Sigmoid colon (tissue), 4 donors: ENCODE measurements at regions not wholly inside any gene's neighbourhood (a gene's known extent, or its start where the extent isn't known, plus 50 kb on each side); places are given as distances from the start of the nearest gene placed in this dataset.

Source experiments
- EP300 ChIP-seq, 4 donors: sonication (generic); formaldehyde crosslinking; IDR thresholded peaks; one replicate each; pipeline ENCODE4 v1.6.1; 2017; ENCODE audit warnings: antibody characterized with exemption in 4 of 4
- POLR2AphosphoS5 ChIP-seq, 4 donors: sonication (generic); formaldehyde crosslinking; IDR thresholded peaks; one replicate each; pipeline ENCODE4 v1.6.1; 2017; ENCODE audit warnings: antibody characterized with exemption in 4 of 4
- TF ChIP-seq, protein P1 (sequence below), 4 experiments: fragments of 450-650 bp in 3 of 4; fragments of 200-600 bp in 1 of 4; IDR thresholded peaks; one replicate each; pipeline ENCODE4 v1.5.1; 2016 to 2019; ENCODE audit warnings: antibody characterized with exemption in 4 of 4, mild to moderate bottlenecking in 3 of 4, moderate library complexity in 2 of 4

GRCh38 chr7:42617071-42617765 lies 294.7 kb downstream of the C7orf25 start:
- TF ChIP-seq, protein P1, sequence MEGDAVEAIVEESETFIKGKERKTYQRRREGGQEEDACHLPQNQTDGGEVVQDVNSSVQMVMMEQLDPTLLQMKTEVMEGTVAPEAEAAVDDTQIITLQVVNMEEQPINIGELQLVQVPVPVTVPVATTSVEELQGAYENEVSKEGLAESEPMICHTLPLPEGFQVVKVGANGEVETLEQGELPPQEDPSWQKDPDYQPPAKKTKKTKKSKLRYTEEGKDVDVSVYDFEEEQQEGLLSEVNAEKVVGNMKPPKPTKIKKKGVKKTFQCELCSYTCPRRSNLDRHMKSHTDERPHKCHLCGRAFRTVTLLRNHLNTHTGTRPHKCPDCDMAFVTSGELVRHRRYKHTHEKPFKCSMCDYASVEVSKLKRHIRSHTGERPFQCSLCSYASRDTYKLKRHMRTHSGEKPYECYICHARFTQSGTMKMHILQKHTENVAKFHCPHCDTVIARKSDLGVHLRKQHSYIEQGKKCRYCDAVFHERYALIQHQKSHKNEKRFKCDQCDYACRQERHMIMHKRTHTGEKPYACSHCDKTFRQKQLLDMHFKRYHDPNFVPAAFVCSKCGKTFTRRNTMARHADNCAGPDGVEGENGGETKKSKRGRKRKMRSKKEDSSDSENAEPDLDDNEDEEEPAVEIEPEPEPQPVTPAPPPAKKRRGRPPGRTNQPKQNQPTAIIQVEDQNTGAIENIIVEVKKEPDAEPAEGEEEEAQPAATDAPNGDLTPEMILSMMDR (IDR thresholded peaks at IDR 0.05): no peak
- TF ChIP-seq POLR2AphosphoS5 (IDR thresholded peaks at IDR 0.05): no peak
- no peak for TF ChIP-seq EP300 (IDR thresholded peaks at IDR 0.05)
